IMR-90 (cell line): ENCODE measurements at regions not wholly inside any gene's neighbourhood (a gene's known extent, or its start where the extent isn't known, plus 50 kb on each side); places are given as distances from the start of the nearest gene placed in this dataset.

Source experiments
- POLR2A ChIP-seq: IDR thresholded peaks from 2 replicates; pipeline ENCODE4 v1.6.1; 2012; ENCODE audit warnings: mild to moderate bottlenecking, low read depth, low read length
- RFX5 ChIP-seq: IDR thresholded peaks from 2 replicates; pipeline ENCODE4 v1.8.0; 2012; ENCODE audit warnings: low read depth, mild to moderate bottlenecking, low read length, moderate library complexity

- TF ChIP-seq RFX5 (no peak), POLR2A (no peak)
Measured at GRCh38 chr18:30775629-30776028, 266.9 kb downstream of the DSC3 start.
